OCI-LY1 (cell line): ENCODE measurements at regions not wholly inside any gene's neighbourhood (a gene's known extent, or its start where the extent isn't known, plus 50 kb on each side); places are given as distances from the start of the nearest gene placed in this dataset.

Experiments used
- H2AFZ ChIP-seq: fragments of 200-600 bp; sonication (generic), shearing (Covaris generic); 2 replicates; pipeline ENCODE4 v1.6.0; 2014; ENCODE audit warnings: antibody characterized with exemption, mild to moderate bottlenecking, low read length
- H3F3A ChIP-seq: fragments of 200-600 bp; sonication (generic), shearing (Covaris generic); 2 replicates; pipeline ENCODE4 v1.6.0; 2014; ENCODE audit warnings: mild to moderate bottlenecking, antibody characterized with exemption, low read length, moderate library complexity; ENCODE audit not compliant: insufficient read depth
- H3K27ac ChIP-seq: fragments of 200-600 bp; sonication (generic); 2 replicates; pipeline ENCODE4 v1.5.1; 2014; ENCODE audit warnings: low read length, mixed run types, mild to moderate bottlenecking, low read depth; ENCODE audit not compliant: poor library complexity, severe bottlenecking
- H3K27me3 ChIP-seq: fragments of 200-600 bp; sonication (generic); 2 replicates; pipeline ENCODE4 v1.6.0; 2014; ENCODE audit warnings: antibody characterized with exemption, mild to moderate bottlenecking, low read length, moderate library complexity; ENCODE audit not compliant: insufficient read depth
- H3K36me3 ChIP-seq: fragments of 200-600 bp; sonication (generic); 2 replicates; pipeline ENCODE4 v1.6.1; 2014; ENCODE audit warnings: mild to moderate bottlenecking, antibody characterized with exemption, low read length, moderate library complexity, mixed read lengths; ENCODE audit not compliant: insufficient read depth
- H3K4me1 ChIP-seq: fragments of 200-600 bp; sonication (generic); 2 replicates; pipeline ENCODE4 v1.5.1; 2014; ENCODE audit warnings: mild to moderate bottlenecking, low read length, moderate library complexity; ENCODE audit not compliant: insufficient read depth, severe bottlenecking
- H3K4me2 ChIP-seq: fragments of 200-600 bp; sonication (generic), shearing (Covaris generic); 2 replicates; pipeline ENCODE4 v1.6.1; 2014; ENCODE audit warnings: low read length
- H3K4me3 ChIP-seq: fragments of 200-600 bp; sonication (generic); 2 replicates; pipeline ENCODE4 v1.5.1; 2014; ENCODE audit warnings: low read length, low read depth, mild to moderate bottlenecking, mixed read lengths; ENCODE audit not compliant: poor library complexity, severe bottlenecking
- H3K79me2 ChIP-seq: fragments of 200-600 bp; shearing (Covaris generic); 2 replicates; pipeline ENCODE4 v1.6.1; 2016; ENCODE audit warnings: mixed run types, low read length, mixed read lengths; ENCODE audit not compliant: insufficient read depth
- H3K9ac ChIP-seq: fragments of 200-600 bp; sonication (generic), shearing (Covaris generic); 2 replicates; pipeline ENCODE4 v1.6.1; 2014; ENCODE audit warnings: mild to moderate bottlenecking, low read length, mixed read lengths
- H3K9me2 ChIP-seq: fragments of 200-600 bp; sonication (generic), shearing (Covaris generic); 2 replicates; pipeline ENCODE4 v1.6.1; 2014; ENCODE audit warnings: low read depth, mild to moderate bottlenecking, low read length, mixed read lengths
- H3K9me3 ChIP-seq: fragments of 200-600 bp; shearing (Covaris generic); 2 replicates; pipeline ENCODE4 v1.6.1; 2014; ENCODE audit warnings: low read length, mixed read lengths
- H4K20me1 ChIP-seq: fragments of 200-600 bp; sonication (generic), shearing (Covaris generic); 2 replicates; pipeline ENCODE4 v1.6.0; 2016; ENCODE audit warnings: mild to moderate bottlenecking, low read length; ENCODE audit not compliant: insufficient read depth
- EZH2 ChIP-seq: fragments of 200-600 bp; sonication (generic), shearing (Covaris generic); IDR thresholded peaks from 2 replicates; pipeline ENCODE4 v1.8.0; 2017; ENCODE audit warnings: borderline replicate concordance, mixed run types, mild to moderate bottlenecking, antibody characterized with exemption, low read length, moderate library complexity, mixed read lengths
- TF ChIP-seq, protein P1 (sequence below): fragments of 200-600 bp; sonication (generic), shearing (Covaris generic); IDR thresholded peaks from 2 replicates; pipeline ENCODE4 v1.5.1; 2017; ENCODE audit warnings: mild to moderate bottlenecking, antibody characterized with exemption, low read length, moderate library complexity, mixed read lengths

DNA sequence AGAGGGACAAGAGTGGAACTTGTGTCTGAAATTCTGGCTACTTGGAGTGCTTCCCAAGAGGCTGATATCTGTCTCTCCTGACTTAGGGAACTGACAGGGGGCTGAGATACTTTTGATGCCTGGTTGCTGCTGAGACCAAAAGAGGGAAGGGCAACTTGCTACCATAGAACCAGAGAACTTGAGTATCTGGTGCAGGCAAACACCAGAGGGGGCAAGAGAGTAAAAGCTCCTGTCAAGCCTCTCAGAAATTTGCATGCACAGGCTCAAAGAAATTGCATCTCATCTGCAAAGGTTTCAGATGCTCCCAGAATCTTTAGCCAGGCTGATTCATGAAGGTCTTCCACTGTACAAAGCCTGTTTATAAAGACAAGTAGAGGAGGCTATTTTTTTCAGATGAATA is 391.3 kb upstream of the FOXG1 start:
- H4K20me1 ChIP-seq: no peaks in the 10 kb centered on the region
- H3K4me3 ChIP-seq: no peak overlapping the region
- TF ChIP-seq EZH2: no peak
- TF ChIP-seq, protein P1, sequence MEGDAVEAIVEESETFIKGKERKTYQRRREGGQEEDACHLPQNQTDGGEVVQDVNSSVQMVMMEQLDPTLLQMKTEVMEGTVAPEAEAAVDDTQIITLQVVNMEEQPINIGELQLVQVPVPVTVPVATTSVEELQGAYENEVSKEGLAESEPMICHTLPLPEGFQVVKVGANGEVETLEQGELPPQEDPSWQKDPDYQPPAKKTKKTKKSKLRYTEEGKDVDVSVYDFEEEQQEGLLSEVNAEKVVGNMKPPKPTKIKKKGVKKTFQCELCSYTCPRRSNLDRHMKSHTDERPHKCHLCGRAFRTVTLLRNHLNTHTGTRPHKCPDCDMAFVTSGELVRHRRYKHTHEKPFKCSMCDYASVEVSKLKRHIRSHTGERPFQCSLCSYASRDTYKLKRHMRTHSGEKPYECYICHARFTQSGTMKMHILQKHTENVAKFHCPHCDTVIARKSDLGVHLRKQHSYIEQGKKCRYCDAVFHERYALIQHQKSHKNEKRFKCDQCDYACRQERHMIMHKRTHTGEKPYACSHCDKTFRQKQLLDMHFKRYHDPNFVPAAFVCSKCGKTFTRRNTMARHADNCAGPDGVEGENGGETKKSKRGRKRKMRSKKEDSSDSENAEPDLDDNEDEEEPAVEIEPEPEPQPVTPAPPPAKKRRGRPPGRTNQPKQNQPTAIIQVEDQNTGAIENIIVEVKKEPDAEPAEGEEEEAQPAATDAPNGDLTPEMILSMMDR: peak; percentile 48
- H3K4me2 ChIP-seq: no peak overlapping the region
- H3K79me2 ChIP-seq: no peaks in the 10 kb centered on the region
- no peaks in the 10 kb centered on the region for H3K4me1 ChIP-seq
- no peaks in the 10 kb centered on the region for H3F3A ChIP-seq
- H3K27me3 ChIP-seq: no peaks in the 10 kb centered on the region
- no peak overlapping the region for H3K27ac ChIP-seq
- no peak overlapping the region for H3K9ac ChIP-seq
- H3K36me3 ChIP-seq: no peaks in the 10 kb centered on the region
- no peaks in the 10 kb centered on the region for H3K9me2 ChIP-seq
- H2AFZ ChIP-seq: no peak overlapping the region
- H3K9me3 ChIP-seq: no peaks in the 10 kb centered on the region

- Histone ChIP-seq H3K4me3 (no peak overlapping the region), H3K79me2 (no peaks in the 10 kb centered on the region), H3K4me2 (no peak overlapping the region), H3K9me2 (no peaks in the 10 kb centered on the region), H3K27ac (no peak overlapping the region), H3K9me3 (no peaks in the 10 kb centered on the region), H2AFZ (no peak overlapping the region), H3F3A (no peaks in the 10 kb centered on the region), H3K27me3 (no peaks in the 10 kb centered on the region), H3K4me1 (no peaks in the 10 kb centered on the region), H3K36me3 (no peaks in the 10 kb centered on the region), H3K9ac (no peak overlapping the region), H4K20me1 (no peaks in the 10 kb centered on the region)
- TF ChIP-seq EZH2: no peak
- TF ChIP-seq, protein P1: no peak
Measured at GRCh38 chr14:28381656-28382055, 384.9 kb upstream of the FOXG1 start.

- Histone ChIP-seq H2AFZ (no peak overlapping the region), H3K79me2 (no peaks in the 10 kb centered on the region), H3K9me2 (no peaks in the 10 kb centered on the region), H3K36me3 (no peaks in the 10 kb centered on the region), H3K27ac (no peak overlapping the region), H3K4me1 (no peaks in the 10 kb centered on the region), H3K27me3 (no peaks in the 10 kb centered on the region), H4K20me1 (no peaks in the 10 kb centered on the region), H3K4me2 (no peak overlapping the region), H3K4me3 (no peak overlapping the region), H3F3A (no peaks in the 10 kb centered on the region), H3K9me3 (no peaks in the 10 kb centered on the region), H3K9ac (no peak overlapping the region)
- no peak for TF ChIP-seq EZH2
- TF ChIP-seq, protein P1: no peak
Measured at GRCh38 chr14:28382444-28383190, 384.0 kb upstream of the FOXG1 start.
